Gastrocnemius medialis (tissue), 4 donors: ENCODE measurements at regions not wholly inside any gene's neighbourhood (a gene's known extent, or its start where the extent isn't known, plus 50 kb on each side); places are given as distances from the start of the nearest gene placed in this dataset.

ENCODE experiments used
- CTCF ChIP-seq, 5 experiments: fragments of 450-650 bp in 3 of 5; fragments of 200-600 bp in 2 of 5; sonication (generic) in 2 of 5; IDR thresholded peaks in 4 of 5; conservative IDR thresholded peaks in 1 of 5; 1 replicate in 4 of 5; 2 replicates in 1 of 5; pipeline ENCODE4 v1.5.1; 2016 to 2019; ENCODE audit warnings: antibody characterized with exemption in 5 of 5, mild to moderate bottlenecking in 3 of 5, moderate library complexity in 3 of 5
- POLR2A ChIP-seq, 2 donors: fragments of 450-650 bp; IDR thresholded peaks; one replicate each; pipeline ENCODE4 v1.6.1; 2017; ENCODE audit warnings: antibody characterized with exemption in 2 of 2, mild to moderate bottlenecking in 2 of 2, moderate library complexity in 2 of 2

- TF ChIP-seq POLR2A (IDR thresholded peaks at IDR 0.05) (no peak), CTCF (IDR thresholded peaks at IDR 0.05 in 4 of 5, conservative IDR thresholded peaks at IDR 0.05 in 1 of 5) (no peak)
Measured at GRCh38 chr2:12488352-12489318, 228.1 kb upstream of the TRIB2 start.
